ENCODE measurements at regions not wholly inside any gene's neighbourhood (a gene's known extent, or its start where the extent isn't known, plus 50 kb on each side); places are given as distances from the start of the nearest gene placed in this dataset.

DNA sequence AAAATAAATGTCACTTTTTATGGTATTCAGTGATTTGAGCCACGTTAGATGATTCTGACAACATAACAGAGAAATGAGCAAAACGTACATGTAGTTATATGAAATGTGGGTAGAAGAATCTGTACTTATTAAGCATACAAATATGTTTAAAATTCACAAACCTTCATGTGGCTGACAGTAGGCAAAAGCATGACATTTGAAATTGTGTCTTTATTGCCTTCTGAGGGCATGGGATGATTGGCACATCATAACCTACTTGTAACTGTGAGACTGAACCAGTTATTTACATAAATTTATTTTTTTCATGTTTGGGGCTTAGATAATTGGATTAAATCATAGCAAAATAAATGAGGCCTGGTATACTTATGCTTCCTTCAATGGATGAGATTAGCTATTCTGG, 202.2 kb downstream of the DNAJB9 start:
- no peak for DNase-seq
- Histone ChIP-seq H3K4me1 (ENCODE audit: control insufficient read depth, insufficient read depth, low read length) (no peaks in the 10 kb centered on the region), H3K9me3 (ENCODE audit: control insufficient read depth, low read length) (no peaks in the 10 kb centered on the region), H3K4me3 (ENCODE audit: low read length) (no peak overlapping the region), H3K27ac (ENCODE audit: low read length) (no peak overlapping the region), H3K27me3 (ENCODE audit: control insufficient read depth, insufficient read depth) (no peaks in the 10 kb centered on the region)
- no peak for ATAC-seq
- 72% methylated on average over 2 of the region's 2 CpGs for WGBS
- intact Hi-C loops (cut with DNase I): no loop called here

DNA sequence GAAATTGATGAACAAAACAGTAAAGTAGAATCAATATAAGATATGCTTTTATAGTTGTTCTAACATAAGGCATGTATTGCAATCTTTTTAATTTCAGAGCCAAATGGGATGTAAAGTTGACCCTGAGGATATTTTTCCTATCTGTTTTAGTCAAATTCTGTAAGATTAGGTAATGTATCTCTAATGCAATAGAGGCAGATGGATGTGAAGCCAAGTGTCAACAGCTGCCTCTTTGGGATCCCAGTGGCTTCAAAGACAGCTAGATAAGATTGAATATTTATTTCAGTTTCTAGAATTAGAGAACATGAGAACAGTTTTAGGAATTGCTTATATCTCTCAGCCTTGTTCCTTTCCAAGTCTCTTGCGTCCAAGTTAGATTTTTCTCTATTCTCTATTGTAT, 208.3 kb downstream of the DNAJB9 start:
- intact Hi-C loops (cut with DNase I): no loop called here
- no peaks in the 10 kb centered on the region for H3K27me3 ChIP-seq (ENCODE audit: control insufficient read depth, insufficient read depth)
- no peaks in the 10 kb centered on the region for H3K4me1 ChIP-seq (ENCODE audit: control insufficient read depth, insufficient read depth, low read length)
- no peak for ATAC-seq
- H3K4me3 ChIP-seq (ENCODE audit: low read length): no peak overlapping the region
- H3K27ac ChIP-seq (ENCODE audit: low read length): no peak overlapping the region
- no peaks in the 10 kb centered on the region for H3K9me3 ChIP-seq (ENCODE audit: control insufficient read depth, low read length)
- 42% methylated on average over 1 of the region's 1 CpG for WGBS
- no peak for DNase-seq

DNA sequence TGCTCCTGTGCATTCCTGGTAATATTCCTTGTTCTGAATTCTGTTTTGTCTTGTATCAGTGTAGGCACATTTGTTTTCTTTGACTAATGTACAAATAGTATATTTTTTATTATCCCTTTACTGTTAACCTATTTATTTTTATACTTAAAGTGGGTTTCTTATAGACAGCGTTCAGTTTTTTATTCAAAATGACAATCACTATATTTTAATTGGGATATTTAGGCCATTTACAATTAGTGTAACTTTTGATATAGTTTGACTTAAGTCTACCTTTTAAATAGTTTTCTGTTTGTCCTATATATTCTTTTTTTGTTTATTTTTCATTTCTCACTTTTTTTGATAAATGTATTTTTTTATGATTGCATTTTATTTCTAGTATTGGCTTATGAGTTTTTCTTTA, 219.8 kb downstream of the DNAJB9 start:
- intact Hi-C loops (cut with DNase I): no loop called here
- ATAC-seq (no peak), DNase-seq (no peak)
- no peak overlapping the region for H3K4me3 ChIP-seq (ENCODE audit: low read length)
- 93% methylated on average over 1 of the region's 1 CpG for WGBS
- no peaks in the 10 kb centered on the region for H3K4me1 ChIP-seq (ENCODE audit: control insufficient read depth, insufficient read depth, low read length)
- no peak overlapping the region for H3K27ac ChIP-seq (ENCODE audit: low read length)
- H3K9me3 ChIP-seq (ENCODE audit: control insufficient read depth, low read length): no peaks in the 10 kb centered on the region
- no peaks in the 10 kb centered on the region for H3K27me3 ChIP-seq (ENCODE audit: control insufficient read depth, insufficient read depth)

DNA sequence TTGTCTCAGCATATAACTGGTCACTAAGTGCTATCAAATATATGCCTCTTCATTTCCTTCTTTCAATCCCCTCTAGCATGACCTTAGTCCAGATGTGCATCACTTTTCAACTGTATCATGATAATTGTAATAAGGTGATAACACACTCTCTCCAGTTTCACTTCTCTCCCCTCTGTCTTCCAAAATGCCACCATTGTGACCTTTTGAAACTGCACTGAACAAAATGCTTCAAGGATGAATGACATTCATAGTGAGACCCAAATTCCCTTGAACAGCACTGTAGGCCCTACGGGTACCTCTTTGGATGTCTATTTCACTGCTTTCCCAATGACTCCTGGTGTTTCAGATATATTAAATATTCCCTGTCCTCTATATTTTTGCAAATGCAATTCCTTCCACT, 224.8 kb downstream of the DNAJB9 start:
- Histone ChIP-seq H3K9me3 (ENCODE audit: control insufficient read depth, low read length) (no peaks in the 10 kb centered on the region), H3K4me3 (ENCODE audit: low read length) (no peak overlapping the region), H3K4me1 (ENCODE audit: control insufficient read depth, insufficient read depth, low read length) (no peaks in the 10 kb centered on the region), H3K27ac (ENCODE audit: low read length) (no peak overlapping the region), H3K27me3 (ENCODE audit: control insufficient read depth, insufficient read depth) (no peaks in the 10 kb centered on the region)
- intact Hi-C loops (cut with DNase I): no loop called here
- WGBS: 74% methylated on average over 1 of the region's 1 CpG
- ATAC-seq: no peak
- no peak for DNase-seq

DNA sequence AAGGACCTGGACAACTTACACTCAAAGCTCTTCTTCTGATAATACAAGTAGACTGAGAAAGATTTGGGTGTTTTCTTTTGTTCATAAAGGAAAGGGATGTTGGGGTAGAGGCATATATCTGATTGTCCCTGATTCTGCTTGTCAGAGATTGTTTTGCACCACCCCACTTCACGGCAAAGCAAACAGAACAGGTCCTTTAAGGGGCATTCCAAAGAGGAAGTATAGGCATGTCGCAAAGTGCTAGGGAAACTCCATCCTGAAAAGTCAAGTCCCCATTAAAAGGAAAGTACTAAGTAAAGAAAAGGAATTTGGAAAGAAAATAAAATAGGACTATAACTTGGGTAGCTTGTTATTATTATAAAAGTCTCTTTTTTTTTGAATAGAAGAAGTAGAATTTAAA, 233.0 kb downstream of the DNAJB9 start:
- H3K4me1 ChIP-seq (ENCODE audit: control insufficient read depth, insufficient read depth, low read length): no peaks in the 10 kb centered on the region
- no peak overlapping the region for H3K27ac ChIP-seq (ENCODE audit: low read length)
- intact Hi-C loops (cut with DNase I): no loop called here
- H3K27me3 ChIP-seq (ENCODE audit: control insufficient read depth, insufficient read depth): no peaks in the 10 kb centered on the region
- no peak overlapping the region for H3K4me3 ChIP-seq (ENCODE audit: low read length)
- H3K9me3 ChIP-seq (ENCODE audit: control insufficient read depth, low read length): no peaks in the 10 kb centered on the region
- WGBS: 61% methylated on average over 2 of the region's 2 CpGs
- DNase-seq: no peak
- no peak for ATAC-seq

DNA sequence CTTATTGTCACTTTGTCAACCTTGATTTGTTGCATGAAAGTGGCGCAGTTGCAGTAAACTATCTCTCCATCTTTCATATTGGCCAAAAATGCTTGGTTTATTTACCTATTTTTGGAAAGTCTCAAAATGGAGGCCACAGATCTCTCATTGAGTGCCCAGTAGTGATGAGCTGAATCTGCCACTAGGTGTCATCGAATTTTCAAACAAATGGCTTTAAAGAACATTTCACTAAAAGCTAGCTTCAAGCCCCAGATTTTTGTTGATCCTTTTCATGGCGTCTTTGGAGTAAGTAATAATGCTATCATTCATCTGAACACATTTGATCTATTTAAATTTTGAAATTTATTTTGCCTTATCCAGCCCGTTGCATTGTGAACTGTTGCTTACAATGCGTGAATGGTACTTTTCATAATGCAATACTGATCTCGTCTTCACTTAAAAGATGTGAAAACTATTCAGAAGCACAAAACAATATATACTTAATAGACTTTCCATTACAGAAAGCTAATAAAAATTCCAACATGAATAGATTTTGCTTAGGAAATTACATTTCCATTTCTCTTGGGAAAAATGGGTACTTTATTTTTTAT, 236.2 kb downstream of the DNAJB9 start:
- intact Hi-C loops (cut with DNase I): no loop called here
- H3K9me3 ChIP-seq (ENCODE audit: control insufficient read depth, low read length): no peaks in the 10 kb centered on the region
- whole genome bisulfite sequencing: 58% methylated on average over 6 of the region's 6 CpGs
- H3K4me1 ChIP-seq (ENCODE audit: control insufficient read depth, insufficient read depth, low read length): no peaks in the 10 kb centered on the region
- no peak overlapping the region for H3K27ac ChIP-seq (ENCODE audit: low read length)
- H3K4me3 ChIP-seq (ENCODE audit: low read length): no peak overlapping the region
- no peak for ATAC-seq
- DNase-seq: no peak
- H3K27me3 ChIP-seq (ENCODE audit: control insufficient read depth, insufficient read depth): no peaks in the 10 kb centered on the region

DNA sequence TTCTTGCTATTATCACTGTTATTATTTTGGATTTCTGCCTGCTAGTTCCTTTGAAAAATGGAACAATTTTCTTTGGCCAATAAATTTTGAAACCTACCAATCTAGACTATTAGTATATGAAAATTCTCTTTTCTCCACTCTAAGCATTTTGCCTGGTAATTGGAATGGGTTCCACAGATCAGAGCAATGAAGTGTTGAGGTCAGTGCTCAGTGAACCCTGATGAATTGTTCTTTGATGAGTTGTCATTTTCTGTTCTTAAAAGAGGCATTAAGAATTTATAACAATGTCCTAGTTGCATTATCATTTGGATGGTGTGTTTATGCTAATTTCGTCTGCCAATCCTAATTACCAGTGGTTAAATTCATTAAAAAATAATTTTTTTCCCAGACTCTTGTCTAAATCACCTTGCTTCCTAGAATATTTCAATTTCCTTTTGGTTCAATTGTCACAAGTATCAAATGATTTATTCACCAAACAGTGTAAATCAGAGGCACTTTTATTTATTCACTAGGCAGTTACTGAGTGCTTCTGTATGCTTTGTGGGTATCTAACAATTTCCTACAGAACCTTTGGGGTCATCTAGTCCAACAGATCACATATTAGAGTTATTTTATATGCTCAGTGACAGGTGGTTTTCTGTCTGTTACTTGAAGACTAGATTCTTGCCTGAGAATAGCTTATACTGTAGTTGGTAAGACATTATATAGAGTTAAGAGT, 239.0 kb downstream of the DNAJB9 start:
- Histone ChIP-seq H3K27ac (ENCODE audit: low read length) (no peak overlapping the region), H3K9me3 (ENCODE audit: control insufficient read depth, low read length) (no peaks in the 10 kb centered on the region), H3K27me3 (ENCODE audit: control insufficient read depth, insufficient read depth) (no peaks in the 10 kb centered on the region), H3K4me1 (ENCODE audit: control insufficient read depth, insufficient read depth, low read length) (no peaks in the 10 kb centered on the region), H3K4me3 (ENCODE audit: low read length) (no peak overlapping the region)
- 64% methylated on average over 1 of the region's 1 CpG for WGBS
- ATAC-seq (no peak), DNase-seq (no peak)
- intact Hi-C loops (cut with DNase I): no loop called here

DNA sequence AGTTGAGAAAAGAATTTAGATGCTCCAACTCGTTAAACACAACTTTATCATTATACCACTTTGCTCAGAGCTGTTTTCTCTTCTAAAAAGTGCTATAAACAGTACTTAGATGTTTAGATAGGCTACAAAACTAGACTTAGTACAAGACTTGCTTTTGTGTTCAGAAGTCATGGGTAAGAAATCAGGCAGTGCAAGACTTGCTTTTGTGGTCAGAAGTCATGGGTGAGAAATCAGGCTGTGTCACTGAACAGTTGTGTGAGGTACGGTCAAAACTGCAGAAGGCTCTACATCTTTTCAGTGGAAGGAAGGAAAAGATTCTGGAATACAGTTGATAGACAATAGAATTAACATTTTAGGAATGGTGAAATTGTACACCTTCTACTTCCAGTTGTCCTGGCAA, 239.7 kb downstream of the DNAJB9 start:
- no peaks in the 10 kb centered on the region for H3K4me1 ChIP-seq (ENCODE audit: control insufficient read depth, insufficient read depth, low read length)
- no peak for ATAC-seq
- no peak overlapping the region for H3K27ac ChIP-seq (ENCODE audit: low read length)
- intact Hi-C loops (cut with DNase I): no loop called here
- no peaks in the 10 kb centered on the region for H3K9me3 ChIP-seq (ENCODE audit: control insufficient read depth, low read length)
- DNase-seq: no peak
- no peak overlapping the region for H3K4me3 ChIP-seq (ENCODE audit: low read length)
- 69% methylated on average over 2 of the region's 2 CpGs for WGBS
- no peaks in the 10 kb centered on the region for H3K27me3 ChIP-seq (ENCODE audit: control insufficient read depth, insufficient read depth)

DNA sequence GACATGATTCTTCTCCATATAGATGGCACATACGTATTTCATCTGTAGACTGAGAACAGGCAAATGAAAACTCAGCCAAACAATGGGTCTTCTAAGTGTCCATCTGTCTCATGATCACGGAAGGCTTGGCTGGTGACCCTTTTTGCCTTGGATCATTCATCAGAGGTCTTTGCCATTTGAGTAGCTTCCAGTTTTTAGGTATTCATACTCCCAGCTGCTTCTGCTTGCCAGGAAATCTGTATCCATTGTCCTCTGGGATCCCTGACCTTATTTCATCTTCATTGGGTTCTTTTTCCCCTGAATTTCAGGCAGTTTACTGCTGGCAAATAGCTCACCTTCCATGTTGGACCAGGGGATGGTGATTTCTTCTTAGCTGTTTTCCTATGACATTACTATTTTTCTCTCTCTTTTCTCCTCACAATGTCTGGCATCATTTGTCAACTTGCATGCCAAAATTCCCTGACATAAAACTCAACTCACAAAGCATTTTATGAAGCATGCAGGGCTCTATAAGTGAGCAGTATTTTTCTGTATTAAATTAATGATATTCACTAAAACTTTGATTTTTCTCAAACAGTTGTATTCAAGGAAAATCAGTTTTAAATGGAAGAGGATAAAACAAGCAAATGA, 241.2 kb downstream of the DNAJB9 start:
- Histone ChIP-seq H3K4me3 (ENCODE audit: low read length) (no peak overlapping the region), H3K27ac (ENCODE audit: low read length) (no peak overlapping the region), H3K4me1 (ENCODE audit: control insufficient read depth, insufficient read depth, low read length) (no peaks in the 10 kb centered on the region), H3K9me3 (ENCODE audit: control insufficient read depth, low read length) (no peaks in the 10 kb centered on the region), H3K27me3 (ENCODE audit: control insufficient read depth, insufficient read depth) (no peaks in the 10 kb centered on the region)
- 64% methylated on average over 2 of the region's 2 CpGs for WGBS
- no peak for DNase-seq
- no peak for ATAC-seq
- intact Hi-C loops (cut with DNase I): no loop called here

DNA sequence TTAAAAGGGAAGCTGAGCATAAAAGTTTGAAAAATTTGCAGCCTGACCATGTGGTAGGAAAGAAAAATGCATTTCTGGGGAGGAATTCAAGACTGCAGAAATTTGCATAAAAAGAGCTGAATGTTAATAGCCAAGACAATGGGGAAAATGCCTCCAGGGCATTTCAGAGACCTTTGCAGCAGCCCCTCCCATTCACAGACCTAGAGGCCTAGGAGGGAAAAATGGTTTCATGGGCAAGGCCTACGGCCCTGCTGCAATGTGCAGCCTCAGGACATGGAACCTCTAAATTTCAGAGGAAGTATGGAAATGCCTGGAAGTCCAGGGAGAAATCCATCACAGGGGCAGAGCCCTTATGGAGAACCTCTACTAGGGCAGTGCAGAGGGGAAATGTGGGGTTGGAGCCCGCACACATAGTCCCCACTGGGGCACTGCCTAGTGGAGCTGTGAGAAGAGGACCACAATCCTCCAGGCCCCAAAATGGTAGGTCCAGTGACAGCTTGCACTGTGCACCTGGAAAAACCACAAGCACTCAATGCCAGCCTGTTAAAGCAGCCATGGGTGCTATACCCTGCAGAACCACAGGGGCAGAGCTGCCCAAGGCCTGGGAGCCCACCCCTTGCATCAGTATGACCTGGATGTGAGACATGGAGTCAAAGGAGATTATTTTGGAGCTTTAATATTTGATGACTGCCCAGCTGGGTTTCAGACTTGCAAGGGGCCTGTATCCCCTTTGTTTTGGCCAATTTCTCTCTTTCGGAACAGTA, 243.8 kb downstream of the DNAJB9 start:
- WGBS: 86% methylated on average over 3 of the region's 3 CpGs
- no peaks in the 10 kb centered on the region for H3K9me3 ChIP-seq (ENCODE audit: control insufficient read depth, low read length)
- DNase-seq (no peak), ATAC-seq (no peak)
- H3K27me3 ChIP-seq (ENCODE audit: control insufficient read depth, insufficient read depth): no peaks in the 10 kb centered on the region
- intact Hi-C loops (cut with DNase I): no loop called here
- H3K4me3 ChIP-seq (ENCODE audit: low read length): no peak overlapping the region
- H3K4me1 ChIP-seq (ENCODE audit: control insufficient read depth, insufficient read depth, low read length): no peaks in the 10 kb centered on the region
- H3K27ac ChIP-seq (ENCODE audit: low read length): no peak overlapping the region

DNA sequence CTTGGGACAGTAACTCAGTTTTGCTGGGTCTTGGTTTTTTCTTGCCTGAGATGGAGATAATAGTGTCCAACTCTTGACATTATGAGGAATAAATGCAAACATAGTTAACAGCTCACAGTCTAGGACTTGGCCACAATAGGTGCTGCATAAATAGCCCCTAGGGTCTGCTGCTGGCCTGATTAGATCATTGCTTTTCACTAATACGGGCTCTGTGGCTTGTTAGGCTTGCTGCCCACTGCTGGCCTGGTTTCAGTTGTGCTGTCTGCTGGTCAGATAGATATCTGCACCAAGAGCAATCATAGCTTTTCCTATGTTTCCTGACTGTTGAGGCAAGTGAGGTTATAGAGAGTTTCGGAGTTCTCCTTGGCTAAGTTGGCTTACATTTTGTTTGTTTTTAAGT, 246.1 kb downstream of the DNAJB9 start:
- Histone ChIP-seq H3K27me3 (ENCODE audit: control insufficient read depth, insufficient read depth) (no peaks in the 10 kb centered on the region), H3K9me3 (ENCODE audit: control insufficient read depth, low read length) (no peaks in the 10 kb centered on the region), H3K27ac (ENCODE audit: low read length) (no peak overlapping the region), H3K4me3 (ENCODE audit: low read length) (no peak overlapping the region), H3K4me1 (ENCODE audit: control insufficient read depth, insufficient read depth, low read length) (no peaks in the 10 kb centered on the region)
- DNase-seq (no peak), ATAC-seq (no peak)
- 61% methylated on average over 2 of the region's 2 CpGs for WGBS
- intact Hi-C loops (cut with DNase I): no loop called here
